B cell (primary cell): ENCODE measurements at regions not wholly inside any gene's neighbourhood (a gene's known extent, or its start where the extent isn't known, plus 50 kb on each side); places are given as distances from the start of the nearest gene placed in this dataset.

Experiments used
- EZH2 ChIP-seq: IDR thresholded peaks from 2 replicates; pipeline ENCODE4 v1.6.1; 2012; ENCODE audit warnings: borderline replicate concordance, low read depth, mild to moderate bottlenecking, moderate library complexity, low read length; ENCODE audit not compliant: insufficient read depth, poor library complexity, severe bottlenecking
- TF ChIP-seq, protein P1 (sequence below): fragments of 200-600 bp; IDR thresholded peaks from one replicate; pipeline ENCODE4 v1.8.0; 2022; ENCODE audit warnings: antibody characterized with exemption, mild to moderate bottlenecking

- TF ChIP-seq, protein P1, sequence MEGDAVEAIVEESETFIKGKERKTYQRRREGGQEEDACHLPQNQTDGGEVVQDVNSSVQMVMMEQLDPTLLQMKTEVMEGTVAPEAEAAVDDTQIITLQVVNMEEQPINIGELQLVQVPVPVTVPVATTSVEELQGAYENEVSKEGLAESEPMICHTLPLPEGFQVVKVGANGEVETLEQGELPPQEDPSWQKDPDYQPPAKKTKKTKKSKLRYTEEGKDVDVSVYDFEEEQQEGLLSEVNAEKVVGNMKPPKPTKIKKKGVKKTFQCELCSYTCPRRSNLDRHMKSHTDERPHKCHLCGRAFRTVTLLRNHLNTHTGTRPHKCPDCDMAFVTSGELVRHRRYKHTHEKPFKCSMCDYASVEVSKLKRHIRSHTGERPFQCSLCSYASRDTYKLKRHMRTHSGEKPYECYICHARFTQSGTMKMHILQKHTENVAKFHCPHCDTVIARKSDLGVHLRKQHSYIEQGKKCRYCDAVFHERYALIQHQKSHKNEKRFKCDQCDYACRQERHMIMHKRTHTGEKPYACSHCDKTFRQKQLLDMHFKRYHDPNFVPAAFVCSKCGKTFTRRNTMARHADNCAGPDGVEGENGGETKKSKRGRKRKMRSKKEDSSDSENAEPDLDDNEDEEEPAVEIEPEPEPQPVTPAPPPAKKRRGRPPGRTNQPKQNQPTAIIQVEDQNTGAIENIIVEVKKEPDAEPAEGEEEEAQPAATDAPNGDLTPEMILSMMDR: no peak
- no peak for TF ChIP-seq EZH2
These were observed 271.7 kb upstream of the ANO5 start for GRCh38 chr11:21921151-21921550.
